ENCODE measurements at regions not wholly inside any gene's neighbourhood (a gene's known extent, or its start where the extent isn't known, plus 50 kb on each side); places are given as distances from the start of the nearest gene placed in this dataset.
A peak's percentile ranks its signal among the peaks of the same experiment; 100 is the strongest.

GRCh38 chr15:36371509-36371908 is 207.9 kb upstream of the CDIN1 start:
- no peak for DNase-seq
- peak overlapping the region; percentile 80 for H3K27ac ChIP-seq

DNA sequence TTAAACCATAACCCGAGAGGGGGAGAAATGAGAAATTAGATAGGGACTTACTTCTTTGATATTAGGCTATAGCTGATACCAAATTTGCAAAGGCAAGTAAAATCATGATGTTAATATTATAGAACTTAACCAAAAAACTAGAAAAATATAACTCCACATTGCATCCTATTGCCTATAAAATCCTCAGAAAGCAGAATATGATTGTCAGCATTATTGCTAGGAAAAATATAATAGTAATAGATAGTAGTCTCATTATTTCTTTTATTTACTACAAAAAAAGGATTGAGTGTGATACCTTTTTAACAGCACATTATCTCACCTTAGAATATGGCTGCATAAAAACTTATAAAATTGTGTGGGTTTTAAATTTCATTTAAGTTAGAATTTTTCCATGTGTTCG is 206.5 kb upstream of the CDIN1 start:
- in situ Hi-C loops (cut with HindIII; ENCODE audit: low pct_ligation_motif_present, low sequenced_read_pairs) = no loop called here
- DNase-seq = no peak
- no peaks in the 10 kb centered on the region for H3K27me3 ChIP-seq (replicated peaks)
- H3K4me3 ChIP-seq (ENCODE audit: low read depth, low read length) = no peak overlapping the region
- no peak overlapping the region for H3K27ac ChIP-seq
- no peak for TF ChIP-seq CTCF (IDR thresholded peaks at IDR 0.05; ENCODE audit: low read depth, low read length, missing control alignments)
- H3K36me3 ChIP-seq (replicated peaks) = no peaks in the 10 kb centered on the region

More at GRCh38 chr15:36371509-36371908, 207.9 kb upstream of the CDIN1 start:
- H3K4me3 ChIP-seq (ENCODE audit: low read depth, low read length) = no peak overlapping the region
- no peaks in the 10 kb centered on the region for H3K27me3 ChIP-seq (replicated peaks)
- H3K36me3 ChIP-seq (replicated peaks) = no peaks in the 10 kb centered on the region
- no peak for TF ChIP-seq CTCF (IDR thresholded peaks at IDR 0.05; ENCODE audit: low read depth, low read length, missing control alignments)
- in situ Hi-C loops (cut with HindIII; ENCODE audit: low pct_ligation_motif_present, low sequenced_read_pairs) = no loop called here

DNA sequence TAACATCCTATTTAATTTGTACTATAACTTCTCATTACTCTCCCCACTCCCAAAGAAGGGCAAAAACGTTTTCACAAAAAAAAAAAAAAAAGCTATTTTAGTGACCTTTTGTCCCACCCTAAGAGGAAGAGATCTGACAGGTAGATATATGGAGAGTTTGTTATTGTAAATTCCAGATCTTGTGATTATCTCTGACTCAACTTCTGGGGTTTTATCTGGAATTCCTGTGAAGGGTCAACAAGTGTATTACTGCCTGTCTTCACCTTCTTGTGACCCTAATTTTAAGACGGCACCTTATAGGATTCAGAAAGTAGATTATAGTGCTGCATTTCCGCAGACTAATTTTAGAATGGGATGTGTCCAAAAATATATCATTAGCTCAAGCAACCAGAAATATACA is 205.9 kb upstream of the CDIN1 start:
- Histone ChIP-seq H3K4me3 (ENCODE audit: low read depth, low read length) (no peak overlapping the region), H3K27ac (peak overlapping the region; percentile 29), H3K36me3 (replicated peaks) (no peaks in the 10 kb centered on the region), H3K27me3 (replicated peaks) (no peaks in the 10 kb centered on the region)
- DNase-seq = no peak
- in situ Hi-C loops (cut with HindIII; ENCODE audit: low pct_ligation_motif_present, low sequenced_read_pairs) = no loop called here
- TF ChIP-seq CTCF (IDR thresholded peaks at IDR 0.05; ENCODE audit: low read depth, low read length, missing control alignments) = no peak

- Histone ChIP-seq H3K36me3 (replicated peaks) (no peaks in the 10 kb centered on the region), H3K27ac (no peak overlapping the region), H3K4me3 (ENCODE audit: low read depth, low read length) (no peak overlapping the region), H3K27me3 (replicated peaks) (no peaks in the 10 kb centered on the region)
- TF ChIP-seq CTCF (IDR thresholded peaks at IDR 0.05; ENCODE audit: low read depth, low read length, missing control alignments) = no peak
- DNase-seq = no peak
- in situ Hi-C loops (cut with HindIII; ENCODE audit: low pct_ligation_motif_present, low sequenced_read_pairs) = no loop called here
These were observed 190.3 kb upstream of the CDIN1 start for GRCh38 chr15:36389107-36389506.

DNA sequence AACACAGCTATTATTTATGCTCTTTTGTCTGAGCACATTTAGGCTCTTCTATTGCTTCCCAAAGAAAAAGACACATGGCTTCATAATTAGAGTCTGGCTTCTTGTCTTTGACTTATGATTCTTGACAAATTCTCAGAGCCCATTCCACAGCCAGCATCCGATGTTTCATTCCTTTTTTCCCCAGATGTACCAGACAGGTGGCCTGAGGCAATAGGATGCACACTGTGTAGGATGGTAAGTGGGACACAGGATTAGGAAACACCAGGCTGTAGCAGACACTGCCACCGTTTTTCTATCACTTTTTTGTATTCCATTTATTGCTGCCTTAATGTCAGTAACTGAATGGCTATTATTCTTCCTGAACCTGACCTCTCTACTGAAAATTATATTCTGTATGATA is 188.9 kb upstream of the CDIN1 start:
- no peak for DNase-seq
- Histone ChIP-seq H3K27ac (no peak overlapping the region), H3K4me3 (ENCODE audit: low read depth, low read length) (no peak overlapping the region), H3K36me3 (replicated peaks) (no peaks in the 10 kb centered on the region), H3K27me3 (replicated peaks) (no peaks in the 10 kb centered on the region)
- in situ Hi-C loops (cut with HindIII; ENCODE audit: low pct_ligation_motif_present, low sequenced_read_pairs) = no loop called here
- TF ChIP-seq CTCF (IDR thresholded peaks at IDR 0.05; ENCODE audit: low read depth, low read length, missing control alignments) = no peak

DNA sequence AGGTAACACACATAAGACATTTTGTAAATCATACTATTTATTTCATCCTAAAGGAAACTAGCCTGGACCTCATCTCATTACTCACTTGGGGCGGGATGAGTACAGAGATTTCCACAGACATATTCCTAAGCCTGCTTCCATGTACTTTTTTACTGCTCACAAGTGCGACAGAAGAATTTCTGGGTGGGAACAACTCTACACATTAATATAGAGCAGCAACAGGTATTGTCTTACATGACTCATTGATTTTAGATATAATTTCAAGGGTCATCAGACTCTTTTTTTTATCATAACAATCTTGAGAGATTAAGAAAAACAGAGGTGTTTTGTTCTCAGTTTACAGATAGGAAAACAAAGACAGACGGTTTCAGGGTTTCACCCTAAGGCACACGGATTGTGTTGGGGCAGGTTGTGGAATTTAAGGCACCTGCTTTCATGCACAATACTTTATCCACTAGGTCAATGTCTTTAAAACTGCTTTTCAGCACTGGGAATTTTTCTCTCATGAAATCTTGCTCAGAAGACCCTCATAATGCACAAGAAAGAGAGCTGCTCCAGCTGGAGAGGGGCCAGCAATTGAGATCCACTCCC is 186.7 kb upstream of the CDIN1 start:
- Histone ChIP-seq H3K36me3 (replicated peaks) (no peaks in the 10 kb centered on the region), H3K27me3 (replicated peaks) (no peaks in the 10 kb centered on the region), H3K4me3 (ENCODE audit: low read depth, low read length) (no peak overlapping the region), H3K27ac (no peak overlapping the region)
- in situ Hi-C loops (cut with HindIII; ENCODE audit: low pct_ligation_motif_present, low sequenced_read_pairs) = no loop called here
- DNase-seq = no peak
- TF ChIP-seq CTCF (IDR thresholded peaks at IDR 0.05; ENCODE audit: low read depth, low read length, missing control alignments) = no peak

Measured in brain microvascular endothelial cell (primary cell).